WTC11 (cell line): ENCODE measurements at regions not wholly inside any gene's neighbourhood (a gene's known extent, or its start where the extent isn't known, plus 50 kb on each side); places are given as distances from the start of the nearest gene placed in this dataset.

ENCODE experiments used
- ATAC-seq: fragments of 200-7000 bp; cut with Tn5 transposase; 2 replicates; pipeline ENCODE4 v1.10.0; 2021; ENCODE audit warnings: mild to moderate bottlenecking, moderate library complexity
- CTCF ChIA-PET: fragments of 300-600 bp; sonication (Branson Sonifier 250); formaldehyde crosslinking; loops from one replicate; lab custom pipeline; 2021; ENCODE audit warnings: antibody characterized with exemption; lab: Charles Lee
- POLR2A ChIA-PET: fragments of 350-600 bp; sonication (Branson Sonifier 250); formaldehyde crosslinking; loops from one replicate; lab custom pipeline; 2021; ENCODE audit warnings: antibody characterized with exemption; lab: Charles Lee
- DNase-seq: peaks from one replicate; pipeline ENCODE4 v3.0.0; 2021; ENCODE audit warnings: low spot score
- H3K27ac Mint-ChIP-seq: 2 replicates; pipeline ENCODE4 v1.8.0; 2021; ENCODE audit warnings: mixed read lengths
- H3K27me3 Mint-ChIP-seq: 2 replicates; pipeline ENCODE4 v1.8.0; 2021; ENCODE audit warnings: low read depth, mild to moderate bottlenecking, moderate library complexity, mixed read lengths
- H3K36me3 Mint-ChIP-seq: 2 replicates; pipeline ENCODE4 v1.8.0; 2021; ENCODE audit warnings: mixed read lengths
- H3K4me1 Mint-ChIP-seq: 2 replicates; pipeline ENCODE4 v1.8.0; 2022; ENCODE audit warnings: mixed read lengths
- H3K4me3 Mint-ChIP-seq: 2 replicates; pipeline ENCODE4 v1.8.0; 2021; ENCODE audit warnings: mild to moderate bottlenecking, moderate library complexity, mixed read lengths
- H3K9me3 Mint-ChIP-seq: 2 replicates; pipeline ENCODE4 v1.8.0; 2021; ENCODE audit warnings: mixed read lengths
- ETV6 ChIP-seq: sonication (generic); formaldehyde crosslinking; IDR thresholded peaks from 2 replicates; pipeline ENCODE4 v1.8.1; 2022; ENCODE audit warnings: mild to moderate bottlenecking, missing genetic modification reagents
- FOXJ3 ChIP-seq: sonication (generic); formaldehyde crosslinking; IDR thresholded peaks from 2 replicates; pipeline ENCODE4 v1.9.0; 2021; ENCODE audit warnings: missing genetic modification reagents, mild to moderate bottlenecking, borderline replicate concordance
- FOXK1 ChIP-seq: sonication (generic); formaldehyde crosslinking; IDR thresholded peaks from 2 replicates; pipeline ENCODE4 v1.8.0; 2022; ENCODE audit warnings: mild to moderate bottlenecking, moderate library complexity, missing genetic modification reagents
- GABPB1 ChIP-seq: sonication (generic); formaldehyde crosslinking; IDR thresholded peaks from 2 replicates; pipeline ENCODE4 v1.8.1; 2023; ENCODE audit warnings: mild to moderate bottlenecking, missing genetic modification reagents
- NFATC4 ChIP-seq: fragments of 250-450 bp; sonication (Bioruptor Pico); IDR thresholded peaks from 2 replicates; pipeline ENCODE4 v1.9.0; 2021; ENCODE audit warnings: mild to moderate bottlenecking
- NR3C1 ChIP-seq: sonication (generic); formaldehyde crosslinking; conservative IDR thresholded peaks from 2 replicates; pipeline ENCODE4 v1.8.1; 2023; ENCODE audit warnings: low read depth, mild to moderate bottlenecking, missing genetic modification reagents
- OVOL2 ChIP-seq: fragments of 250-450 bp; sonication (Bioruptor Pico); IDR thresholded peaks from 2 replicates; pipeline ENCODE4 v1.9.0; 2021; ENCODE audit warnings: mild to moderate bottlenecking, borderline replicate concordance
- PRRX2 ChIP-seq: fragments of 250-450 bp; sonication (Bioruptor Pico); IDR thresholded peaks from 2 replicates; pipeline ENCODE4 v1.8.0; 2021; ENCODE audit warnings: mild to moderate bottlenecking
- RELA ChIP-seq: sonication (generic); formaldehyde crosslinking; IDR thresholded peaks from 2 replicates; pipeline ENCODE4 v1.8.1; 2022; ENCODE audit warnings: missing genetic modification reagents, mild to moderate bottlenecking, borderline replicate concordance
- SMAD4 ChIP-seq: sonication (generic); formaldehyde crosslinking; IDR thresholded peaks from 2 replicates; pipeline ENCODE4 v1.8.0; 2022; ENCODE audit warnings: mild to moderate bottlenecking, missing genetic modification reagents
- SP1 ChIP-seq: sonication (generic); formaldehyde crosslinking; conservative IDR thresholded peaks from 2 replicates; pipeline ENCODE4 v1.8.1; 2022; ENCODE audit warnings: missing genetic modification reagents
- TP53 ChIP-seq: sonication (generic); formaldehyde crosslinking; IDR thresholded peaks from 2 replicates; pipeline ENCODE4 v1.8.1; 2023; ENCODE audit warnings: mild to moderate bottlenecking, missing genetic modification reagents
- ZNF671 ChIP-seq: fragments of 250-450 bp; sonication (Bioruptor Pico); IDR thresholded peaks from 2 replicates; pipeline ENCODE4 v1.8.0; 2021; ENCODE audit warnings: mild to moderate bottlenecking
- TF ChIP-seq, protein P1 (sequence below): sonication (generic); formaldehyde crosslinking; IDR thresholded peaks from 2 replicates; pipeline ENCODE4 v1.8.1; 2022; ENCODE audit warnings: mild to moderate bottlenecking, moderate library complexity, missing genetic modification reagents
- TF ChIP-seq, protein P2 (sequence below): sonication (generic); formaldehyde crosslinking; IDR thresholded peaks from 2 replicates; pipeline ENCODE4 v1.8.0; 2022; ENCODE audit warnings: mild to moderate bottlenecking, missing genetic modification reagents
- TF ChIP-seq, protein P3 (sequence below): sonication (generic); formaldehyde crosslinking; IDR thresholded peaks from 2 replicates; pipeline ENCODE4 v1.8.1; 2022; ENCODE audit warnings: missing genetic modification reagents, borderline replicate concordance
- TF ChIP-seq, protein P4 (sequence below): sonication (generic); formaldehyde crosslinking; IDR thresholded peaks from 2 replicates; pipeline ENCODE4 v1.8.1; 2023; ENCODE audit warnings: mild to moderate bottlenecking, missing genetic modification reagents, borderline replicate concordance
- TF ChIP-seq, protein P5 (sequence below): sonication (generic); formaldehyde crosslinking; IDR thresholded peaks from 2 replicates; pipeline ENCODE4 v1.8.1; 2022; ENCODE audit warnings: low read depth, missing genetic modification reagents, borderline replicate concordance
- TF ChIP-seq, protein P6 (sequence below): sonication (generic); formaldehyde crosslinking; IDR thresholded peaks from 2 replicates; pipeline ENCODE4 v1.8.0; 2022; ENCODE audit warnings: mild to moderate bottlenecking, missing genetic modification reagents
- TF ChIP-seq, protein P7 (sequence below): sonication (generic); formaldehyde crosslinking; IDR thresholded peaks from 2 replicates; pipeline ENCODE4 v1.8.1; 2022; ENCODE audit warnings: mild to moderate bottlenecking, missing genetic modification reagents, moderate library complexity, borderline replicate concordance
- TF ChIP-seq, protein P8 (sequence below): sonication (generic); formaldehyde crosslinking; IDR thresholded peaks from 2 replicates; pipeline ENCODE4 v1.8.0; 2023; ENCODE audit warnings: missing genetic modification reagents
- TF ChIP-seq, protein P9 (sequence below): fragments of 250-450 bp; sonication (Bioruptor Pico); conservative IDR thresholded peaks from 2 replicates; pipeline ENCODE4 v1.9.0; 2021; ENCODE audit warnings: mild to moderate bottlenecking

DNA sequence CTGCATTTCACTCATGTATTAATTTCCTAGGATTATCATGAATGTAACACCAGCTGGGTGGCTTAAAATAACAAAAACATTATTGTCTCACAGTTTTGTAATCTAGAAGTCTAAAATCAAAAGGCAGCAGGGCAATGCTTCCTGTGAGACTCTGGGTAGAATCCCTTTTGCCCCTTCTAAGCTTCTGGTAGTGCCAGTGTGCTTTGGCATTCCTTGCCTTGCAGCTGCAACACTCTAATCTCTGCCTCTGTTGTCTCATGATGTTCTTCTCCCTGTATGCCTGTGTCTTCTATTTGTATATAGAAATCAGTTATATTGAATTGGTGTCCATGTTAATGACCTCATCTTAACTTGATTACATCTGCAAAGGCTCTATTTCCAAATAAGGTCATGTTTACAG lies 1117.3 kb downstream of the PCDH18 start (continued):
- TF ChIP-seq, protein P1, sequence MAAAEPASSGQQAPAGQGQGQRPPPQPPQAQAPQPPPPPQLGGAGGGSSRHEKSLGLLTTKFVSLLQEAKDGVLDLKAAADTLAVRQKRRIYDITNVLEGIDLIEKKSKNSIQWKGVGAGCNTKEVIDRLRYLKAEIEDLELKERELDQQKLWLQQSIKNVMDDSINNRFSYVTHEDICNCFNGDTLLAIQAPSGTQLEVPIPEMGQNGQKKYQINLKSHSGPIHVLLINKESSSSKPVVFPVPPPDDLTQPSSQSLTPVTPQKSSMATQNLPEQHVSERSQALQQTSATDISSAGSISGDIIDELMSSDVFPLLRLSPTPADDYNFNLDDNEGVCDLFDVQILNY, result no peak
- TF ChIP-seq, protein P2, sequence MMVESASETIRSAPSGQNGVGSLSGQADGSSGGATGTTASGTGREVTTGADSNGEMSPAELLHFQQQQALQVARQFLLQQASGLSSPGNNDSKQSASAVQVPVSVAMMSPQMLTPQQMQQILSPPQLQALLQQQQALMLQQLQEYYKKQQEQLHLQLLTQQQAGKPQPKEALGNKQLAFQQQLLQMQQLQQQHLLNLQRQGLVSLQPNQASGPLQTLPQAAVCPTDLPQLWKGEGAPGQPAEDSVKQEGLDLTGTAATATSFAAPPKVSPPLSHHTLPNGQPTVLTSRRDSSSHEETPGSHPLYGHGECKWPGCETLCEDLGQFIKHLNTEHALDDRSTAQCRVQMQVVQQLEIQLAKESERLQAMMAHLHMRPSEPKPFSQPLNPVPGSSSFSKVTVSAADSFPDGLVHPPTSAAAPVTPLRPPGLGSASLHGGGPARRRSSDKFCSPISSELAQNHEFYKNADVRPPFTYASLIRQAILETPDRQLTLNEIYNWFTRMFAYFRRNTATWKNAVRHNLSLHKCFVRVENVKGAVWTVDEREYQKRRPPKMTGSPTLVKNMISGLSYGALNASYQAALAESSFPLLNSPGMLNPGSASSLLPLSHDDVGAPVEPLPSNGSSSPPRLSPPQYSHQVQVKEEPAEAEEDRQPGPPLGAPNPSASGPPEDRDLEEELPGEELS (CRISPR knock-in tag), result no peak
- TF ChIP-seq ZNF671 (CRISPR knock-in tag) (no peak), TP53 (CRISPR knock-in tag) (no peak)
- TF ChIP-seq, protein P3, sequence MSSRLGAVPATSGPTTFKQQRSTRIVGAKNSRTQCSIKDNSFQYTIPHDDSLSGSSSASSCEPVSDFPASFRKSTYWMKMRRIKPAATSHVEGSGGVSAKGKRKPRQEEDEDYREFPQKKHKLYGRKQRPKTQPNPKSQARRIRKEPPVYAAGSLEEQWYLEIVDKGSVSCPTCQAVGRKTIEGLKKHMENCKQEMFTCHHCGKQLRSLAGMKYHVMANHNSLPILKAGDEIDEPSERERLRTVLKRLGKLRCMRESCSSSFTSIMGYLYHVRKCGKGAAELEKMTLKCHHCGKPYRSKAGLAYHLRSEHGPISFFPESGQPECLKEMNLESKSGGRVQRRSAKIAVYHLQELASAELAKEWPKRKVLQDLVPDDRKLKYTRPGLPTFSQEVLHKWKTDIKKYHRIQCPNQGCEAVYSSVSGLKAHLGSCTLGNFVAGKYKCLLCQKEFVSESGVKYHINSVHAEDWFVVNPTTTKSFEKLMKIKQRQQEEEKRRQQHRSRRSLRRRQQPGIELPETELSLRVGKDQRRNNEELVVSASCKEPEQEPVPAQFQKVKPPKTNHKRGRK (CRISPR knock-in tag), result no peak

DNA sequence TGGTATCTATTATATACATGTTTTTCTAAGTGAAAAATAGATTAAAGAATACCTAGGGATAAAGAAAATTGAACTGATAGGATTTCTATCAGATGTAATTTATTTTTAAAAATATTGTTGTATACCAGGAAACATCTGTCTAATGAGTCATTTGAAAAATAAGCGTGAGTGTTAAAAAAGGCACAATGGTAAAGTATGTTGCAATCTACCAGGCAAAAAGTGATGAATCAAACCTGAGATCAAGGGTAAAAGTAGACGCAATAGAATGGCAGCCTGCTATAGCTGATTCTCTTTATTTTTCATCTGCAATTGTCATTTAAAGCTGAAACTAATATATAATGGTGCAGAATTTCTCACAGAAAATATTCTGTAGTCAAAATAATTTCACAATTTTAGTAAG lies 1119.6 kb downstream of the PCDH18 start:
- no peaks in the 10 kb centered on the region for H3K36me3 Mint-ChIP-seq

More for the DNA sequence above, 1119.6 kb downstream of the PCDH18 start:
- ATAC-seq (no peak), DNase-seq (no peak)
- H3K27me3 Mint-ChIP-seq, result no peaks in the 10 kb centered on the region
- ChIA-PET POLR2A (no interaction called here), CTCF (no interaction called here)
- H3K27ac Mint-ChIP-seq, result no peak overlapping the region
- H3K4me3 Mint-ChIP-seq, result no peak overlapping the region
- H3K9me3 Mint-ChIP-seq, result no peaks in the 10 kb centered on the region
- no peak for TF ChIP-seq SMAD4 (CRISPR knock-in tag)
- no peak for TF ChIP-seq FOXK1 (CRISPR knock-in tag)
- TF ChIP-seq RELA (CRISPR knock-in tag), result no peak
- TF ChIP-seq NFATC4 (CRISPR knock-in tag), result no peak
- TF ChIP-seq, protein P4, sequence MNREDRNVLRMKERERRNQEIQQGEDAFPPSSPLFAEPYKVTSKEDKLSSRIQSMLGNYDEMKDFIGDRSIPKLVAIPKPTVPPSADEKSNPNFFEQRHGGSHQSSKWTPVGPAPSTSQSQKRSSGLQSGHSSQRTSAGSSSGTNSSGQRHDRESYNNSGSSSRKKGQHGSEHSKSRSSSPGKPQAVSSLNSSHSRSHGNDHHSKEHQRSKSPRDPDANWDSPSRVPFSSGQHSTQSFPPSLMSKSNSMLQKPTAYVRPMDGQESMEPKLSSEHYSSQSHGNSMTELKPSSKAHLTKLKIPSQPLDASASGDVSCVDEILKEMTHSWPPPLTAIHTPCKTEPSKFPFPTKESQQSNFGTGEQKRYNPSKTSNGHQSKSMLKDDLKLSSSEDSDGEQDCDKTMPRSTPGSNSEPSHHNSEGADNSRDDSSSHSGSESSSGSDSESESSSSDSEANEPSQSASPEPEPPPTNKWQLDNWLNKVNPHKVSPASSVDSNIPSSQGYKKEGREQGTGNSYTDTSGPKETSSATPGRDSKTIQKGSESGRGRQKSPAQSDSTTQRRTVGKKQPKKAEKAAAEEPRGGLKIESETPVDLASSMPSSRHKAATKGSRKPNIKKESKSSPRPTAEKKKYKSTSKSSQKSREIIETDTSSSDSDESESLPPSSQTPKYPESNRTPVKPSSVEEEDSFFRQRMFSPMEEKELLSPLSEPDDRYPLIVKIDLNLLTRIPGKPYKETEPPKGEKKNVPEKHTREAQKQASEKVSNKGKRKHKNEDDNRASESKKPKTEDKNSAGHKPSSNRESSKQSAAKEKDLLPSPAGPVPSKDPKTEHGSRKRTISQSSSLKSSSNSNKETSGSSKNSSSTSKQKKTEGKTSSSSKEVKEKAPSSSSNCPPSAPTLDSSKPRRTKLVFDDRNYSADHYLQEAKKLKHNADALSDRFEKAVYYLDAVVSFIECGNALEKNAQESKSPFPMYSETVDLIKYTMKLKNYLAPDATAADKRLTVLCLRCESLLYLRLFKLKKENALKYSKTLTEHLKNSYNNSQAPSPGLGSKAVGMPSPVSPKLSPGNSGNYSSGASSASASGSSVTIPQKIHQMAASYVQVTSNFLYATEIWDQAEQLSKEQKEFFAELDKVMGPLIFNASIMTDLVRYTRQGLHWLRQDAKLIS (CRISPR knock-in tag), result no peak
- no peak for TF ChIP-seq ETV6
- TF ChIP-seq, protein P5, sequence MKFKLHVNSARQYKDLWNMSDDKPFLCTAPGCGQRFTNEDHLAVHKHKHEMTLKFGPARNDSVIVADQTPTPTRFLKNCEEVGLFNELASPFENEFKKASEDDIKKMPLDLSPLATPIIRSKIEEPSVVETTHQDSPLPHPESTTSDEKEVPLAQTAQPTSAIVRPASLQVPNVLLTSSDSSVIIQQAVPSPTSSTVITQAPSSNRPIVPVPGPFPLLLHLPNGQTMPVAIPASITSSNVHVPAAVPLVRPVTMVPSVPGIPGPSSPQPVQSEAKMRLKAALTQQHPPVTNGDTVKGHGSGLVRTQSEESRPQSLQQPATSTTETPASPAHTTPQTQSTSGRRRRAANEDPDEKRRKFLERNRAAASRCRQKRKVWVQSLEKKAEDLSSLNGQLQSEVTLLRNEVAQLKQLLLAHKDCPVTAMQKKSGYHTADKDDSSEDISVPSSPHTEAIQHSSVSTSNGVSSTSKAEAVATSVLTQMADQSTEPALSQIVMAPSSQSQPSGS, result no peak
- TF ChIP-seq, protein P6, sequence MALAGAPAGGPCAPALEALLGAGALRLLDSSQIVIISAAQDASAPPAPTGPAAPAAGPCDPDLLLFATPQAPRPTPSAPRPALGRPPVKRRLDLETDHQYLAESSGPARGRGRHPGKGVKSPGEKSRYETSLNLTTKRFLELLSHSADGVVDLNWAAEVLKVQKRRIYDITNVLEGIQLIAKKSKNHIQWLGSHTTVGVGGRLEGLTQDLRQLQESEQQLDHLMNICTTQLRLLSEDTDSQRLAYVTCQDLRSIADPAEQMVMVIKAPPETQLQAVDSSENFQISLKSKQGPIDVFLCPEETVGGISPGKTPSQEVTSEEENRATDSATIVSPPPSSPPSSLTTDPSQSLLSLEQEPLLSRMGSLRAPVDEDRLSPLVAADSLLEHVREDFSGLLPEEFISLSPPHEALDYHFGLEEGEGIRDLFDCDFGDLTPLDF (CRISPR knock-in tag), result no peak
- TF ChIP-seq, protein P7, sequence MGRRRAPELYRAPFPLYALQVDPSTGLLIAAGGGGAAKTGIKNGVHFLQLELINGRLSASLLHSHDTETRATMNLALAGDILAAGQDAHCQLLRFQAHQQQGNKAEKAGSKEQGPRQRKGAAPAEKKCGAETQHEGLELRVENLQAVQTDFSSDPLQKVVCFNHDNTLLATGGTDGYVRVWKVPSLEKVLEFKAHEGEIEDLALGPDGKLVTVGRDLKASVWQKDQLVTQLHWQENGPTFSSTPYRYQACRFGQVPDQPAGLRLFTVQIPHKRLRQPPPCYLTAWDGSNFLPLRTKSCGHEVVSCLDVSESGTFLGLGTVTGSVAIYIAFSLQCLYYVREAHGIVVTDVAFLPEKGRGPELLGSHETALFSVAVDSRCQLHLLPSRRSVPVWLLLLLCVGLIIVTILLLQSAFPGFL (CRISPR knock-in tag), result no peak
- no peak for TF ChIP-seq PRRX2
- no peak for TF ChIP-seq GABPB1 (CRISPR knock-in tag)
- no peak for TF ChIP-seq FOXJ3
- TF ChIP-seq NR3C1 (CRISPR knock-in tag), result no peak
- no peak for TF ChIP-seq OVOL2 (CRISPR knock-in tag)
- TF ChIP-seq SP1, result no peak
- TF ChIP-seq, protein P8, sequence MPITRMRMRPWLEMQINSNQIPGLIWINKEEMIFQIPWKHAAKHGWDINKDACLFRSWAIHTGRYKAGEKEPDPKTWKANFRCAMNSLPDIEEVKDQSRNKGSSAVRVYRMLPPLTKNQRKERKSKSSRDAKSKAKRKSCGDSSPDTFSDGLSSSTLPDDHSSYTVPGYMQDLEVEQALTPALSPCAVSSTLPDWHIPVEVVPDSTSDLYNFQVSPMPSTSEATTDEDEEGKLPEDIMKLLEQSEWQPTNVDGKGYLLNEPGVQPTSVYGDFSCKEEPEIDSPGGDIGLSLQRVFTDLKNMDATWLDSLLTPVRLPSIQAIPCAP (CRISPR knock-in tag), result no peak
- TF ChIP-seq, protein P9, sequence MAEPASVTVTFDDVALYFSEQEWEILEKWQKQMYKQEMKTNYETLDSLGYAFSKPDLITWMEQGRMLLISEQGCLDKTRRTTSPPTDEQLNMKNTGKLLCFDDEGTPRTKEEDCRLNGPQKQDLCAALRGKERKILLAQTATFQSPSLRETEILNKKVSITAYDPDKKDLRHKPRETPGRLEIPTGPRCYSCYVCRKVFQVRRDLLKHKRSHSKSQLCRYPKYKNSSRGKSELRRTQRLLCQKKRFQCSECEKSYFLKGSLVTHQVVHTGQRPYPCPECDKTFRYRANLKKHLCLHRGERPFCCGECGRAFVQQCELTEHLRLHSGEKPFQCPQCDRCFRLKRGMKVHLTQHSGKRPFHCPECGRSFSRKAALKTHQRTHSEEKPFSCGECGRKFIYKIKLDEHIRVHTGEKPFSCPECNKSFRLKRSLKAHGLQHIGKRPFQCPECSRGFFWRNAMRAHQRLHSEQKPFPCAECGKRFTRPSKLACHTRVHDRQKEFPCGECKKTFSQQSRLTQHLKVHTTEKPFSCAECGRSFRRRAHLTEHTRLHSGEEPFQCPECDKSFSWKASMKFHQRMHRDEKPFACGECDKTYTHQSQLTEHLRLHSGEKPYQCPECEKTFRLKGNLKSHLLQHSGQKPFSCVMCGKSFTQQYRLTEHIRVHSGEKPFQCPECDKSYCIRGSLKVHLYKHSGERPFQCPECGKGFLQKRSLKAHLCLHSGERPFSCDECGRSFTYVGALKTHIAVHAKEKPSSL (CRISPR knock-in tag), result no peak
- no peaks in the 10 kb centered on the region for H3K4me1 Mint-ChIP-seq
